SHP77 (cell line): ENCODE measurements at regions not wholly inside any gene's neighbourhood (a gene's known extent, or its start where the extent isn't known, plus 50 kb on each side); places are given as distances from the start of the nearest gene placed in this dataset.

ENCODE experiments used
- DNase-seq, 2 experiments: peaks; one replicate each; lab custom pipeline; 2025; lab: John Stamatoyannopoulos, UW

DNA sequence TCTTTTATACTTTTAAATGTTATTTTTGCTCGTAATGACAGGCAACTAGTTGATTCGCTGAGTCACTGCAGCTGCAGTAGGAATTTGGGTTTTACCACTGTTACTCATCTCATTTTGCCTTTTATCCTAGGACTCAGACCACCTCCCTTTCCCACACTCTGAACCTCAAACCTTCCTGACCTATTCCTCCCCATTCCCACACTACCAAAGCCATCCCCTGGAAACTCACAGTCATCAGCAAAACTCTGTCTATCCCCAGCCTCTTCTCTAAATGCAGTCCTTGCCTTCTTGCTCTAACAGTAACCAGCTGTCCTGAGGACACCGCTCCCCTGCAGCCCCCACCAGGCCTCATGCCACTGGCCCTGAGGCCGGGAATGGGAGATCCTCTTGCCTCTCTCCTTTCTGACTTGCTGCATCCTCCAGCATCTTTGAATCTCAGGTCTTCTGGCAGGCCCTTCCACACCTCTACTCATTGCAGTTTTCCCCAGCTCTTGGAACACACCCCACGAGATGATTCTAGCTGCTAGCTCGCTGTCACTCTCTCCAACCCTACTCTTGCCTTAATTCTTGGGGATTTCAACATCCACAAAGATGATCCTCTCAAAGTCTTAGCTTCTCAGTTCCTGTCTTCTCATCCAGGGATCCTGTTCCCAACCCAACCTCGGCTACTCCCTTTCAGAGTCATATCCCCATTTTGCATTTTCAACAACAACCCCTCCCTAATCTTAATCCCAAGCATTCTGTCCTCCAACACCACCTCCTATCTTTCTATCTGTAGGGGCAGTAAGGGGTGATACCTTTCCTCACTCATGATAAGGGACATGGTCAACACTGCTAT, 55.9 kb upstream of the C3orf80 start:
- DNase-seq = no peak

- no peak for DNase-seq
Observed at GRCh38 chr3:160170409-160171370, 54.5 kb upstream of the C3orf80 start.

- no peak for DNase-seq
Observed at GRCh38 chr3:160171813-160172212, 53.4 kb upstream of the C3orf80 start.

GRCh38 chr3:160174621-160175020, 50.6 kb upstream of the C3orf80 start:
- no peak for DNase-seq
